ENCODE measurements at regions not wholly inside any gene's neighbourhood (a gene's known extent, or its start where the extent isn't known, plus 50 kb on each side); places are given as distances from the start of the nearest gene placed in this dataset.

- ATAC-seq: no peak
- TF ChIP-seq REST (IDR thresholded peaks at IDR 0.05; ENCODE audit: insufficient read depth in 1 of 2, low read depth in 2 of 2, low read length in 1 of 2) (no peak), POLR2AphosphoS5 (IDR thresholded peaks at IDR 0.05; ENCODE audit: low read depth, low read length) (no peak), SIN3A (IDR thresholded peaks at IDR 0.05; ENCODE audit: borderline replicate concordance, insufficient read depth, low read depth, low read length) (no peak), CTCF (IDR thresholded peaks at IDR 0.05) (no peak), TCF7L2 (IDR thresholded peaks at IDR 0.05; ENCODE audit: low read depth, low read length) (no peak)
- H3K4me3 ChIP-seq (ENCODE audit: low read depth in 2 of 2, low read length in 2 of 2): no peak overlapping the region
- H3K27me3 ChIP-seq (ENCODE audit: control insufficient read depth, insufficient read depth, low read length): no peaks in the 10 kb centered on the region
- no peak for DNase-seq (ENCODE audit: low read depth, low spot score)
- no peak overlapping the region for H3K27ac ChIP-seq (ENCODE audit: low read length)
- in situ Hi-C loops (cut with HindIII; ENCODE audit: low pct_unique_long_range_greater_than_20kb, low sequenced_read_pairs) (no loop called here), intact Hi-C loops (cut with micrococcal nuclease; ENCODE audit: unreplicated experiment) (no loop called here)
- H3K4me1 ChIP-seq (ENCODE audit: control insufficient read depth, insufficient read depth, low read length): no peaks in the 10 kb centered on the region
- POLR2A ChIA-PET: no interaction called here
- H3K36me3 ChIP-seq (ENCODE audit: control insufficient read depth, insufficient read depth, low read length): no peaks in the 10 kb centered on the region
- H3K9me3 ChIP-seq (ENCODE audit: control insufficient read depth, insufficient read depth, low read depth, low read length): no peaks in the 10 kb centered on the region
- CTCF ChIA-PET: no interaction called here
- BruUV-seq (replicated peaks): no TSS peak
Measured at GRCh38 chr17:22505660-22506059, 813.3 kb downstream of the KCNJ18 start.

GRCh38 chr17:22506231-22506630, 813.9 kb downstream of the KCNJ18 start:
- ATAC-seq: no peak
- no peaks in the 10 kb centered on the region for H3K4me1 ChIP-seq (ENCODE audit: control insufficient read depth, insufficient read depth, low read length)
- in situ Hi-C loops (cut with HindIII; ENCODE audit: low pct_unique_long_range_greater_than_20kb, low sequenced_read_pairs): no loop called here
- no peaks in the 10 kb centered on the region for H3K27me3 ChIP-seq (ENCODE audit: control insufficient read depth, insufficient read depth, low read length)
- no peak for DNase-seq (ENCODE audit: low read depth, low spot score)
- ChIA-PET POLR2A (no interaction called here), CTCF (no interaction called here)
- H3K27ac ChIP-seq (ENCODE audit: low read length): no peak overlapping the region
- no peaks in the 10 kb centered on the region for H3K9me3 ChIP-seq (ENCODE audit: control insufficient read depth, insufficient read depth, low read depth, low read length)
- no peak for TF ChIP-seq REST (IDR thresholded peaks at IDR 0.05; ENCODE audit: insufficient read depth in 1 of 2, low read depth in 2 of 2, low read length in 1 of 2)
- TF ChIP-seq SIN3A (IDR thresholded peaks at IDR 0.05; ENCODE audit: borderline replicate concordance, insufficient read depth, low read depth, low read length): no peak
- TF ChIP-seq POLR2AphosphoS5 (IDR thresholded peaks at IDR 0.05; ENCODE audit: low read depth, low read length): no peak
- no peak for TF ChIP-seq TCF7L2 (IDR thresholded peaks at IDR 0.05; ENCODE audit: low read depth, low read length)
- TF ChIP-seq CTCF (IDR thresholded peaks at IDR 0.05): no peak
- intact Hi-C loops (cut with micrococcal nuclease; ENCODE audit: unreplicated experiment): no loop called here
- BruUV-seq (replicated peaks): no TSS peak
- no peak overlapping the region for H3K4me3 ChIP-seq (ENCODE audit: low read depth in 2 of 2, low read length in 2 of 2)
- no peaks in the 10 kb centered on the region for H3K36me3 ChIP-seq (ENCODE audit: control insufficient read depth, insufficient read depth, low read length)

Data from Panc1 (cell line).